Endodermal cell (in vitro differentiated cells): ENCODE measurements at regions not wholly inside any gene's neighbourhood (a gene's known extent, or its start where the extent isn't known, plus 50 kb on each side); places are given as distances from the start of the nearest gene placed in this dataset.
"Not testable (repeated sequence)": the region's sequence is repeated elsewhere in the genome, so short reads cannot be mapped to it uniquely, and the experiment has no call there.

Source experiments
- DNase-seq: peaks from one replicate; pipeline ENCODE4 v3.0.0-alpha.2; 2017
- H3K27ac ChIP-seq: 2 replicates; pipeline ENCODE4 v1.5.1; 2013; ENCODE audit warnings: mild to moderate bottlenecking, low read depth, low read length, moderate library complexity
- H3K27me3 ChIP-seq: 2 replicates; pipeline ENCODE4 v1.6.1; 2013; ENCODE audit warnings: mild to moderate bottlenecking, low read length, moderate library complexity; ENCODE audit not compliant: insufficient read depth, control insufficient read depth, poor library complexity, severe bottlenecking
- H3K36me3 ChIP-seq: 2 replicates; pipeline ENCODE4 v1.7.0; 2013; ENCODE audit warnings: mild to moderate bottlenecking, low read length, moderate library complexity; ENCODE audit not compliant: control insufficient read depth, insufficient read depth
- H3K4me1 ChIP-seq: one replicate; pipeline ENCODE4 v1.7.0; 2013; ENCODE audit warnings: low read length; ENCODE audit not compliant: control insufficient read depth, insufficient read depth
- H3K4me3 ChIP-seq: 2 replicates; pipeline ENCODE4 v1.5.1; 2013; ENCODE audit warnings: mild to moderate bottlenecking, low read length, moderate library complexity
- H3K9ac ChIP-seq: 2 replicates; pipeline ENCODE4 v1.6.1; 2013; ENCODE audit warnings: mild to moderate bottlenecking, low read length, moderate library complexity; ENCODE audit not compliant: poor library complexity, severe bottlenecking; ENCODE audit errors: extremely low read depth
- H3K9me3 ChIP-seq: 2 replicates; pipeline ENCODE4 v1.6.1; 2013; ENCODE audit warnings: mild to moderate bottlenecking, low read length, moderate library complexity; ENCODE audit not compliant: control insufficient read depth
- H3K27ac Mint-ChIP-seq: 2 replicates; pipeline ENCODE4 v1.8.0; 2020; ENCODE audit warnings: mixed read lengths
- H3K27me3 Mint-ChIP-seq: 2 replicates; pipeline ENCODE4 v1.8.0; 2021; ENCODE audit warnings: mild to moderate bottlenecking, mixed read lengths; ENCODE audit not compliant: insufficient read depth
- H3K36me3 Mint-ChIP-seq: 2 replicates; pipeline ENCODE4 v1.8.0; 2020; ENCODE audit warnings: low read depth, mixed read lengths
- H3K4me1 Mint-ChIP-seq: 2 replicates; pipeline ENCODE4 v1.8.0; 2020; ENCODE audit warnings: mixed read lengths
- H3K4me3 Mint-ChIP-seq: 2 replicates; pipeline ENCODE4 v1.8.0; 2020; ENCODE audit warnings: mild to moderate bottlenecking, moderate library complexity, mixed read lengths
- H3K9me3 Mint-ChIP-seq: 2 replicates; pipeline ENCODE4 v1.8.0; 2020; ENCODE audit warnings: mild to moderate bottlenecking, mixed read lengths
- WGBS, 2 experiments: methylation state at CpG; one replicate each; pipeline versions ENCODE4 v1.1.5 to v1.1.7; 2013; ENCODE audit warnings: missing lambda C conversion rate in 2 of 2, mixed read lengths in 1 of 2; ENCODE audit not compliant: insufficient coverage in 1 of 2, insufficient read length in 1 of 2; 5-methylcytosine and 5-hydroxymethylcytosine counted together
- TF ChIP-seq, protein P1 (sequence below): fragments of 200-600 bp; sonication (generic); conservative IDR thresholded peaks from 2 replicates; pipeline ENCODE4 v1.5.0; 2021; ENCODE audit warnings: antibody characterized with exemption, mild to moderate bottlenecking

DNA sequence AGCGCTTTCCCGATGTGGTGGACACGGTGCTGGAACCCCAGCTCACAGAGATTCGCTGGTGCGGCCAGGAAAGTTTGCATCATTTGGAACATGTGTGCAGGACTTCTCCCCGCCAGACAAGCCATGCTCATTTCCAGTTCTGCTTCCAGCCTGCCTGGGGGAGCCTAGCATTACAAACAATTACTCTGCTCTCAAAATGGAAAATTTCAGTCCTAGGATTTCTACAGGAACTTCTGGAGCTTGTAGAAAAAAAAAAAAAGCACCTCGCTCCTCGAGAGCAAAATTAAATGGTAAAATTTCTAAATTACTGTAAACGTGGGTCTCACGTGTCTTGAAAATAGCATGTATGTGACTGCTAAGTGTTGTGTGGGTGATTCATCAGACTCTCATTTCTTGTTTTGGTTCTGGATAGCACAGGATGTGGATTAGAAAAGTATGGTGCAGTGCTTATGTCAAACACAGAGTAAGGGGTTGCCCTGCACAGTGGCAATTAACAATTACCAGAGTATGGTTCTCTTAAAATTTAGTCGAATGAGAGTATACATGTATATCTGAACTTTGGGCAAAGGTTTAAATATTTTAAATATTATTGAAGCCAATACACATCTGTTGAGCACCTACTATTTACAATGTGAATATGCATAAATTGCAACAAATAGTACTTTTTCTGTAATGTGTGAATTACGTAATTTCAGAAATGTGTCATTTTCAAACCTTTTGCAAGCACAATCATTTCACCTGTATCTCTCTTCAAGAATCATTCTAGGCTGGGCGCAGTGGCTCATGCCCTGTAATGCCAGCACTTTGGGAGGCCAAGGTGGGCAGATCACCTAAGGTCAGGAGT lies 61.8 kb upstream of the PTGFRN start:
- Histone ChIP-seq H3K4me3 (no peak overlapping the region), H3K9ac (no peak overlapping the region), H3K4me1 (peaks cover 3% of the 10 kb centered on the region), H3K27ac (no peak overlapping the region), H3K27me3 (no peaks in the 10 kb centered on the region), H3K36me3 (no peaks in the 10 kb centered on the region), H3K9me3 (no peaks in the 10 kb centered on the region)
- Mint-ChIP-seq H3K4me1 (peaks cover 21% of the 10 kb centered on the region), H3K36me3 (no peaks in the 10 kb centered on the region), H3K9me3 (no peaks in the 10 kb centered on the region), H3K27ac (no peak overlapping the region), H3K4me3 (no peak overlapping the region), H3K27me3 (no peaks in the 10 kb centered on the region)
- WGBS, 2 experiments: 94% methylated on average over 11 to 13 of the region's 13 CpGs
- DNase-seq: no peak
- TF ChIP-seq, protein P1, sequence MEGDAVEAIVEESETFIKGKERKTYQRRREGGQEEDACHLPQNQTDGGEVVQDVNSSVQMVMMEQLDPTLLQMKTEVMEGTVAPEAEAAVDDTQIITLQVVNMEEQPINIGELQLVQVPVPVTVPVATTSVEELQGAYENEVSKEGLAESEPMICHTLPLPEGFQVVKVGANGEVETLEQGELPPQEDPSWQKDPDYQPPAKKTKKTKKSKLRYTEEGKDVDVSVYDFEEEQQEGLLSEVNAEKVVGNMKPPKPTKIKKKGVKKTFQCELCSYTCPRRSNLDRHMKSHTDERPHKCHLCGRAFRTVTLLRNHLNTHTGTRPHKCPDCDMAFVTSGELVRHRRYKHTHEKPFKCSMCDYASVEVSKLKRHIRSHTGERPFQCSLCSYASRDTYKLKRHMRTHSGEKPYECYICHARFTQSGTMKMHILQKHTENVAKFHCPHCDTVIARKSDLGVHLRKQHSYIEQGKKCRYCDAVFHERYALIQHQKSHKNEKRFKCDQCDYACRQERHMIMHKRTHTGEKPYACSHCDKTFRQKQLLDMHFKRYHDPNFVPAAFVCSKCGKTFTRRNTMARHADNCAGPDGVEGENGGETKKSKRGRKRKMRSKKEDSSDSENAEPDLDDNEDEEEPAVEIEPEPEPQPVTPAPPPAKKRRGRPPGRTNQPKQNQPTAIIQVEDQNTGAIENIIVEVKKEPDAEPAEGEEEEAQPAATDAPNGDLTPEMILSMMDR: no peak

DNA sequence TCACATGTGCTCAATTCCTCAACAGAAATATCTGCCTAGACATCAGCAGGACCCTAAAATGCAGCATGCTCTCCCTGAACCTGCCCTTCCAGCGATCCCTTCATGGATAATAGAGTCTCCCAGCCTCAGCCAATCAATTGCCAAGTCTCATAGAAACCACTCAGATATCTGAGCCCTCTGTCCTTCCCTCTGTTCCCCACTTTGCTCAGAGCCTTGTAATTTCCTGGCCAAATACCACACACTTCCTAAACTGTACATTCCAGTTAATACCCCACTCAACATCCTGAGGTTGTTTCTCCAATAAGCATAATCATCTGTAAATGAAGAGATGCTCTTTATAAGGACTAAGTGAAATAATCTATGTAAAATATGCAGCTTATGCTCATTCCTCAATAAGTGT lies 59.3 kb upstream of the PTGFRN start:
- H3K27ac Mint-ChIP-seq: no peak overlapping the region

DNA sequence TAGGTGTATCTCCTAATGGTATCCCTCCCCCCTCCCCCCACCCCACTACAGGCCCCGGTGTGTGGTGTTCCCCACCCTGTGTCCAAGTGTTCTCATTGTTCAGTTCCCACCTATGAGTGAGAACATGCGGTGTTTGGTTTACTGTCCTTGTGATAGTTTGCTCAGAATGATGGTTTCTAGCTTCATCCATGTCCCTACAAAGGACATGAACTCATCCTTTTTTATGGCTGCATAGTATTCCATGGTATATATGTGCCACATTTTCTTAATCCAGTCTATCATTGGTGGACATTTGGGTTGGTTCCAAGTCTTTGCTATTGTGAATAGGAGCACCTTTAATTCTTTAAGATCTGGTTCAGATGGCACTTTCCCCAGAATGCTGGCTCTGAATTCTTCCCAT lies 58.5 kb upstream of the PTGFRN start:
- not testable (repeated sequence) for H3K9ac ChIP-seq, H3K9me3 Mint-ChIP-seq, DNase-seq, H3K27me3 Mint-ChIP-seq, H3K4me3 ChIP-seq, H3K36me3 Mint-ChIP-seq, H3K4me3 Mint-ChIP-seq, H3K9me3 ChIP-seq, H3K27me3 ChIP-seq, H3K27ac ChIP-seq, H3K27ac Mint-ChIP-seq, H3K36me3 ChIP-seq
- H3K4me1 ChIP-seq: peaks cover 10% of the 10 kb centered on the region
- peaks cover 43% of the 10 kb centered on the region for H3K4me1 Mint-ChIP-seq
- no CpG with 5 or more reads among the region's 2 CpGs for WGBS, 2 experiments

More for the DNA sequence above, 59.3 kb upstream of the PTGFRN start:
- Histone ChIP-seq H3K9ac (no peak overlapping the region), H3K27ac (no peak overlapping the region), H3K4me1 (peaks cover 13% of the 10 kb centered on the region), H3K36me3 (no peaks in the 10 kb centered on the region), H3K4me3 (no peak overlapping the region), H3K27me3 (no peaks in the 10 kb centered on the region), H3K9me3 (no peaks in the 10 kb centered on the region)
- Mint-ChIP-seq H3K4me1 (peaks cover 42% of the 10 kb centered on the region), H3K4me3 (no peak overlapping the region), H3K27me3 (no peaks in the 10 kb centered on the region), H3K36me3 (no peaks in the 10 kb centered on the region), H3K9me3 (no peaks in the 10 kb centered on the region)
- 94 to 100% methylated on average over 1 of the region's 1 CpG for WGBS, 2 experiments
- no peak for DNase-seq
- TF ChIP-seq, protein P1: no peak
